ENCODE measurements at regions not wholly inside any gene's neighbourhood (a gene's known extent, or its start where the extent isn't known, plus 50 kb on each side); places are given as distances from the start of the nearest gene placed in this dataset.

GRCh38 chr4:46484881-46485280 is 95.0 kb upstream of the GABRA2 start:
- ATAC-seq = no peak
- no peaks in the 10 kb centered on the region for H3K4me1 ChIP-seq
- FAIRE-seq = no peak
- DNase-seq = no peak
- intact Hi-C loops (cut with DNase I) = no loop called here
- H3K36me3 ChIP-seq = no peaks in the 10 kb centered on the region
- no peaks in the 10 kb centered on the region for H3K9me3 ChIP-seq
- no peak overlapping the region for H3K4me3 ChIP-seq
- no peak overlapping the region for H3K27ac ChIP-seq
- H3K27me3 ChIP-seq = no peaks in the 10 kb centered on the region
- TF ChIP-seq CTCF (IDR thresholded peaks at IDR 0.05) = no peak

- Histone ChIP-seq H3K27me3 (no peaks in the 10 kb centered on the region), H3K36me3 (no peaks in the 10 kb centered on the region), H3K27ac (no peak overlapping the region), H3K4me1 (no peaks in the 10 kb centered on the region), H3K9me3 (no peaks in the 10 kb centered on the region), H3K4me3 (no peak overlapping the region)
- DNase-seq = no peak
- TF ChIP-seq CTCF (IDR thresholded peaks at IDR 0.05) = no peak
- FAIRE-seq = no peak
- WGBS, 2 donors = 33 to 43% methylated on average over 2 of the region's 2 CpGs
- intact Hi-C loops (cut with DNase I) = no loop called here
- no peak for ATAC-seq
Observed at GRCh38 chr4:46462733-46463132, 72.8 kb upstream of the GABRA2 start.

- ATAC-seq (no peak), FAIRE-seq (no peak), DNase-seq (no peak)
- Histone ChIP-seq H3K27ac (no peak overlapping the region), H3K27me3 (no peaks in the 10 kb centered on the region), H3K4me1 (no peaks in the 10 kb centered on the region), H3K36me3 (no peaks in the 10 kb centered on the region), H3K9me3 (no peaks in the 10 kb centered on the region), H3K4me3 (no peak overlapping the region)
- intact Hi-C loops (cut with DNase I) = no loop called here
- 54 to 77% methylated on average over 1 of the region's 1 CpG for WGBS, 2 donors
- TF ChIP-seq CTCF (IDR thresholded peaks at IDR 0.05) = no peak
Observed at GRCh38 chr4:46459308-46459707, 69.4 kb upstream of the GABRA2 start.

- no peak overlapping the region for H3K4me3 ChIP-seq
- ATAC-seq = no peak
- H3K4me1 ChIP-seq = no peaks in the 10 kb centered on the region
- H3K27ac ChIP-seq = no peak overlapping the region
- 13 to 46% methylated on average over 1 of the region's 1 CpG for WGBS, 2 donors
- H3K27me3 ChIP-seq = no peaks in the 10 kb centered on the region
- no peak for DNase-seq
- intact Hi-C loops (cut with DNase I) = no loop called here
- H3K9me3 ChIP-seq = no peaks in the 10 kb centered on the region
- no peak for FAIRE-seq
- H3K36me3 ChIP-seq = no peaks in the 10 kb centered on the region
- no peak for TF ChIP-seq CTCF (IDR thresholded peaks at IDR 0.05)
Observed at GRCh38 chr4:46450556-46450955, 60.6 kb upstream of the GABRA2 start.

- no peak overlapping the region for H3K4me3 ChIP-seq
- ATAC-seq = no peak
- no peaks in the 10 kb centered on the region for H3K9me3 ChIP-seq
- H3K27ac ChIP-seq = no peak overlapping the region
- TF ChIP-seq CTCF (IDR thresholded peaks at IDR 0.05) = no peak
- no peaks in the 10 kb centered on the region for H3K36me3 ChIP-seq
- intact Hi-C loops (cut with DNase I) = no loop called here
- no peak for DNase-seq
- no peak for FAIRE-seq
- no peaks in the 10 kb centered on the region for H3K27me3 ChIP-seq
- 23 to 24% methylated on average over 5 of the region's 5 CpGs for WGBS, 2 donors
- no peaks in the 10 kb centered on the region for H3K4me1 ChIP-seq
Observed at GRCh38 chr4:46445710-46446314, 55.9 kb upstream of the GABRA2 start.

Measured in pancreas (tissue), 10 donors.